T-helper 1 cell treated with Interleukin-12 subunit alpha and Interleukin-12 subunit beta and Interleukin-4 antibody, amounts not matched to agents 30 ng/mL and 1 ng/mL, for 36 hours (primary cell): ENCODE measurements at regions not wholly inside any gene's neighbourhood (a gene's known extent, or its start where the extent isn't known, plus 50 kb on each side); places are given as distances from the start of the nearest gene placed in this dataset.

Experiments
- intact Hi-C: fragments of 100-400 bp; cut with micrococcal nuclease; formaldehyde crosslinking; loops from one replicate; pipeline ENCODE4 v1.15.1; 2024

DNA sequence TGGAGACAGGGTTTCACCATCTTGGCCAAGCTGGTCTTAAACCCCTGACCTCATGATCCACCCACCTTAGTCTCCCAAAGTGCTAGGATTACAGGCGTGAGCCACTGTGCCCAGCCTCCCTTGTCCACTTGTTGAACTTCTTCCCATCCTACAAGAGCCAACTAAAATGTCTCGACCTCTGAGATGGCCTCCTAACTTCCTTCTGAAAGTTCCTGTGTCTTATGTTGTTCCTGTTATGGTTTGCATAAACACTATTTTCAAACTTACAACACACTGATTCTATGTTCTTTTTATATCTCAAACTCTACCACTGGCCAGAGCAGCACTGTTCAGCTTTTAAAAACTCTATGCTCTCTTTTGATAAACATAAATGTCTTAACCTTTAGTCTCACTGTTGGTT, 63.3 kb upstream of the UGP2 start:
- intact Hi-C loops: no loop called here

DNA sequence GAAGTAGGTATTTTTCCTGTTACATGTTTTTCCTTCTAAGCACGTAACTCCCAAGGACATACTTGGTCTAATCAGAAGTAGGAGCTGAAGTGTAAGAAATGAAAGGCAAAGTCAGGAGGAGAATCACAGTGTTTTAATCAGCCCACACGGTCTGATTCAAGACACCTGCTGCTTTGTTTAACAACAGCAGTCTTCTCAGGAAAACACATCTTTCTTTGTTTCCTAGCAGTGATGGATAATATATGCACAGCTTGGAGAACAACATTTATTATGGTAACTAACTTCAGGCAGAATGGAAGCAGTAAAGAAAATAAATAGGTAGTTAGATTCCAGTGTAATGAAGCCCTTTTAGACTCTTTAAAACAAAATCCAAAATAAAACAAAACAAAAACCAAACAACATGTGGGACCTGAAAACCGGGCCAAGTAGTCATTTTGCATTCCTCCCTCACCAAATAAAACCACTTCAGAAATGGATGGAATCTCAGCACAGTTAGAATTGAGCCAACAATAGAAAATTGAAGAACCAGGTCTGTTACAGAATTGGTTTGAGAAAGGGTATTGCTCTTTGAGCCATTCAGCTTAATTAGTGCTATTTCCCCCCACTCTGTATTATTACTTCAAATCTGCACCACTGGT, 61.1 kb upstream of the UGP2 start:
- intact Hi-C loops: no loop called here

GRCh38 chr2:63784461-63784860, 57.2 kb upstream of the UGP2 start:
- intact Hi-C loops: no loop called here

DNA sequence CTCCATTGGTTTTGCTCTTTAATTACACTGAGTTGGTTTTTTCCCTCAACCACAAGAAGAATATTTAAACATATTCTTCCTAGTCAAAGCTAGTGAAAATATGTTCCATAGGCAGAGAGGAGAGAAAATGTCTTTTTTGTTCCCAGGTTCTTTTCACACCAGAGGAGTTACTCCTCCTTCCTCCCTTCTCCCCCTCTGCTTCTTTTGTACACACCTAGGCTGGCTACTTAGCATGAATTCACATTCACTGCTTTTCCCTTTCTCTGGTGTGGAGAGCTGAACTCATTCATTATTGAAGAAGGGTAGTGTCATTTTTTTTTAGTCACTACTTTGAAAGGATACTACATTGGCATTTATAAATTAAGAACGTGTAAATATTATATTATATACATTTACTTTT, 56.6 kb upstream of the UGP2 start:
- intact Hi-C loops: no loop called here

GRCh38 chr2:63786471-63786870, 55.2 kb upstream of the UGP2 start:
- intact Hi-C loops: no loop called here

DNA sequence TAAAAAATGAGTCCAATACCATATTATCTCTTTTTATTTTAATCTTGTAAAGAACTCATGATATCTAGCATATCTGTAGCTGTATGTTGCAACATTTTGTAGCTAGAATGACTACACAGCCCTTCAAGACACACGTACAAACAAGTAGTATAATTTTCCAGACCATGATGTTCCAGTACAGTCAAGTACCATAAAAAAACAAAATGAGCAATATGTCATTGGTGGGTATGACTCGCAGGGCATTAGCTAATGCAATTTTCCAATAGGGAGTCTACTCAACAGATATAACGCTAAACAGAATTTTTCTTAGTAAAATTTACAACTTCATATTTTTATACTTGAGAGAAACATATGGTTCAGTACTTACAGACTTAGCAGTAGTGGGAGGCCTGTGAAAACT, 53.6 kb upstream of the UGP2 start:
- intact Hi-C loops: no loop called here

- intact Hi-C loops: no loop called here
Observed at GRCh38 chr2:63789338-63790020, 52.2 kb upstream of the UGP2 start.

DNA sequence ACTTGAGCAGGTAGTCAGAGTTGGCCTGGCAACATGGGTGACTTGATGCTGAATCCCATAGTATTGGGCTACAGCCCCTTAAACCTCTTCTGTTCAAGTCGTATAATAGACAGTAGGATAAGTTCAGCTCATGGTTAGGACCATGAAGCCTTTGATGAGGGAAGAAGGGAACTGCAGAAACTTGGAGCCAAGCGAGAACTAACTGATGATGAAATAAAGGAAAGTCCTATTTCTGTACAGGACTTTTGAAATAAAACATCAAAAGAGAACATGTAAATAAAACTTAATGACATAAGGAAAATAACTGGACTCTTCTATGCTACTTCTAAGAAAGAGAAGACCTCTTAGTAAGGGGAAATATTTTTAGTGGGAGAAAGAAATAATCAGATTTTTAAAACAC, 51.2 kb upstream of the UGP2 start:
- intact Hi-C loops: no loop called here

GRCh38 chr2:63790906-63791305, 50.8 kb upstream of the UGP2 start:
- intact Hi-C loops: no loop called here

DNA sequence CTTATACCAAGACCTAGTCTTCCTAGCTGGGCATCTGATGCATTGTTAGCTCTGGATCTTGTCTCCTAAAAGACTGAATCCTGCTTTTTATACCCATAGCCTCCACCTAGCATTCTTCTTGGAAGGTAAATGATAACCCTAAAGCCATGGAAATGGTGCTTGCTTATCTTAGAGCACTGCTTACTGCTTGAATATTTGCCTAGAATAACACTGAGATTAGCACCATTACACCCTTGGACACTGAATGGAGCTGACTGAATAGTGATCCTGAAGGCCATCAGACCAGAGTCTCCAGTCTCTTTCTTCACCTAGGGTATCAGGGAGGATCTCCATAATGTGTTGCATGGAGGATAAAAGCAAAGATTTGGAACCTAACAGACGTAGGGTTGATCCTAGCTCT, 50.3 kb upstream of the UGP2 start:
- intact Hi-C loops: no loop called here
